Neural cell (in vitro differentiated cells): ENCODE measurements at regions not wholly inside any gene's neighbourhood (a gene's known extent, or its start where the extent isn't known, plus 50 kb on each side); places are given as distances from the start of the nearest gene placed in this dataset.

ENCODE experiments used
- H2AFZ ChIP-seq: fragments of 200-600, 300-800 bp; sonication (generic), shearing (Covaris generic); 2 replicates; pipeline ENCODE4 v1.6.0; 2014; ENCODE audit warnings: low read depth, mild to moderate bottlenecking, antibody characterized with exemption, low read length, moderate library complexity
- H3F3A ChIP-seq: fragments of 200-600 bp; shearing (Covaris generic); 2 replicates; pipeline ENCODE4 v1.6.1; 2016; ENCODE audit warnings: mild to moderate bottlenecking, moderate library complexity, mixed read lengths, antibody characterized with exemption, low read length; ENCODE audit not compliant: insufficient read depth, poor library complexity, severe bottlenecking
- H3K27ac ChIP-seq: fragments of 200-600, 300-800 bp; sonication (generic), shearing (Covaris generic); 2 replicates; pipeline ENCODE4 v1.5.1; 2014; ENCODE audit warnings: mild to moderate bottlenecking, low read length, moderate library complexity
- H3K27me3 ChIP-seq: fragments of 300-800, 200-600 bp; sonication (generic), shearing (Covaris generic); 2 replicates; pipeline ENCODE4 v1.6.0; 2014; ENCODE audit warnings: mild to moderate bottlenecking, low read depth, low read length, moderate library complexity; ENCODE audit not compliant: insufficient read depth
- H3K36me3 ChIP-seq: fragments of 300-800, 200-600 bp; sonication (generic), shearing (Covaris generic); 2 replicates; pipeline ENCODE4 v1.5.1; 2014; ENCODE audit warnings: mild to moderate bottlenecking, antibody characterized with exemption, low read length, moderate library complexity; ENCODE audit not compliant: insufficient read depth
- H3K4me2 ChIP-seq: fragments of 300-800, 200-600 bp; sonication (generic), shearing (Covaris generic); 2 replicates; pipeline ENCODE4 v1.6.0; 2014; ENCODE audit warnings: mild to moderate bottlenecking, low read length
- H3K4me3 ChIP-seq: fragments of 300-800, 200-600 bp; sonication (generic), shearing (Covaris generic); 2 replicates; pipeline ENCODE4 v1.5.1; 2014; ENCODE audit warnings: mild to moderate bottlenecking, low read length, moderate library complexity
- H3K79me2 ChIP-seq: fragments of 200-600 bp; shearing (Covaris generic); replicated peaks from 2 replicates; pipeline ENCODE4 v1.6.0; 2014; ENCODE audit warnings: mild to moderate bottlenecking, low read length, moderate library complexity; ENCODE audit not compliant: insufficient read depth
- H3K9ac ChIP-seq: fragments of 300-800, 200-600 bp; sonication (generic), shearing (Covaris generic); 2 replicates; pipeline ENCODE4 v1.6.1; 2016; ENCODE audit warnings: mild to moderate bottlenecking, low read length, mixed read lengths
- H3K9me2 ChIP-seq: fragments of 200-600 bp; shearing (Covaris generic); 2 replicates; pipeline ENCODE4 v1.6.1; 2016; ENCODE audit warnings: mild to moderate bottlenecking, low read length, mixed read lengths; ENCODE audit not compliant: insufficient read depth
- H3K9me3 ChIP-seq: fragments of 200-600, 300-800 bp; sonication (generic), shearing (Covaris generic); 2 replicates; pipeline ENCODE4 v1.6.1; 2016; ENCODE audit warnings: mild to moderate bottlenecking, mixed run types, low read length, moderate library complexity, mixed read lengths
- H4K20me1 ChIP-seq: fragments of 200-600 bp; shearing (Covaris generic); 2 replicates; pipeline ENCODE4 v1.6.1; 2016; ENCODE audit warnings: mild to moderate bottlenecking, mixed run types; ENCODE audit not compliant: insufficient read depth
- EP300 ChIP-seq: fragments of 450-650 bp; conservative IDR thresholded peaks from 2 replicates; pipeline ENCODE4 v1.6.1; 2014; ENCODE audit warnings: antibody characterized with exemption, mild to moderate bottlenecking, moderate library complexity; ENCODE audit not compliant: poor library complexity, severe bottlenecking
- EZH2 ChIP-seq: fragments of 200-600, 300-800 bp; shearing (Covaris generic), sonication (generic); IDR thresholded peaks from 2 replicates; pipeline ENCODE4 v1.6.1; 2014; ENCODE audit warnings: antibody characterized with exemption, low read length, borderline replicate concordance, mild to moderate bottlenecking; ENCODE audit not compliant: insufficient read depth, poor library complexity, severe bottlenecking
- MXI1 ChIP-seq: fragments of 450-650 bp; conservative IDR thresholded peaks from 2 replicates; pipeline ENCODE4 v1.6.1; 2014; ENCODE audit warnings: antibody characterized with exemption, mild to moderate bottlenecking; ENCODE audit not compliant: poor library complexity, severe bottlenecking
- POLR2AphosphoS5 ChIP-seq: IDR thresholded peaks from 2 replicates; pipeline ENCODE4 v1.6.1; 2012
- RAD21 ChIP-seq: fragments of 450-650 bp; conservative IDR thresholded peaks from 2 replicates; pipeline ENCODE4 v1.6.1; 2014; ENCODE audit warnings: antibody characterized with exemption, mild to moderate bottlenecking, moderate library complexity
- SMC3 ChIP-seq: fragments of 450-650 bp; conservative IDR thresholded peaks from 2 replicates; pipeline ENCODE4 v1.6.1; 2014; ENCODE audit warnings: antibody characterized with exemption, mild to moderate bottlenecking, moderate library complexity; ENCODE audit not compliant: poor library complexity
- TAF1 ChIP-seq: IDR thresholded peaks from 2 replicates; pipeline ENCODE4 v1.6.1; 2012; ENCODE audit warnings: low read depth
- TF ChIP-seq, protein P1 (sequence below): IDR thresholded peaks from 2 replicates; pipeline ENCODE4 v1.6.1; 2012; ENCODE audit warnings: borderline replicate concordance
- TF ChIP-seq, protein P2 (sequence below): fragments of 450-650 bp; IDR thresholded peaks from 2 replicates; pipeline ENCODE4 v1.5.1; 2014; ENCODE audit warnings: antibody characterized with exemption, mild to moderate bottlenecking, moderate library complexity; ENCODE audit not compliant: poor library complexity, severe bottlenecking

DNA sequence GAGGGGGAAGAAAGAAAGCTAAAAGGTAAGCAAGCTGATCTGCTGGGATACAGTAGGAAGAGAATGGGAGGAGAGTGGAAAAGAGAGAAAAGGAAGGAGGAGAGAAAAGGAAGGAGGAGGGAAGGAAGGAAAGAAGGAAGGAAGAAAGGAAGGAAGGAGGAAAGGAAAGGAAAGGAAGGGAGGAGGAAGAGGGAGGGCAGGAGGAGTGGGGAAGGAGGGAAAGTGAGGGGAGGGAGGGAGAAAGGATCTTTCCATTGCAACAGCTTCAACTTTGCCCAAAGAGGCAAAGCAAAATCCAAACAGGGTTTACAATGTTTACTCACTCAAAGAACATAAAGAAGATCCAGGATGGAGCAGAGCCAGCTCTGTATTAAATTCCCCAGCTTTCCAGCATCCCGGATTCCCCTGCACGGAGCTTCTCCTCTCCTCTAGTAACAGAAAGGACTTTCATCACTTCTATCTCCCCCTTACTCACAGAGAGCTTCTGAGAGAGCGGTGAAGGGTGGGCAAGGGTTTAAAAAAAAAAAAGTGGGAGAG lies 494.2 kb upstream of the PROK2 start:
- Histone ChIP-seq H3K9me2 (no peaks in the 10 kb centered on the region), H3K36me3 (no peaks in the 10 kb centered on the region), H3K79me2 (no peaks in the 10 kb centered on the region), H4K20me1 (no peaks in the 10 kb centered on the region), H3K9me3 (no peaks in the 10 kb centered on the region), H3K4me2 (no peak overlapping the region), H3K9ac (no peak overlapping the region), H3K4me3 (no peak overlapping the region), H3K27me3 (no peaks in the 10 kb centered on the region), H3K27ac (no peak overlapping the region), H2AFZ (no peak overlapping the region), H3F3A (no peaks in the 10 kb centered on the region)
- TF ChIP-seq SMC3 (no peak), MXI1 (no peak), EP300 (no peak), RAD21 (no peak), POLR2AphosphoS5 (no peak), EZH2 (no peak), TAF1 (no peak)
- TF ChIP-seq, protein P1, sequence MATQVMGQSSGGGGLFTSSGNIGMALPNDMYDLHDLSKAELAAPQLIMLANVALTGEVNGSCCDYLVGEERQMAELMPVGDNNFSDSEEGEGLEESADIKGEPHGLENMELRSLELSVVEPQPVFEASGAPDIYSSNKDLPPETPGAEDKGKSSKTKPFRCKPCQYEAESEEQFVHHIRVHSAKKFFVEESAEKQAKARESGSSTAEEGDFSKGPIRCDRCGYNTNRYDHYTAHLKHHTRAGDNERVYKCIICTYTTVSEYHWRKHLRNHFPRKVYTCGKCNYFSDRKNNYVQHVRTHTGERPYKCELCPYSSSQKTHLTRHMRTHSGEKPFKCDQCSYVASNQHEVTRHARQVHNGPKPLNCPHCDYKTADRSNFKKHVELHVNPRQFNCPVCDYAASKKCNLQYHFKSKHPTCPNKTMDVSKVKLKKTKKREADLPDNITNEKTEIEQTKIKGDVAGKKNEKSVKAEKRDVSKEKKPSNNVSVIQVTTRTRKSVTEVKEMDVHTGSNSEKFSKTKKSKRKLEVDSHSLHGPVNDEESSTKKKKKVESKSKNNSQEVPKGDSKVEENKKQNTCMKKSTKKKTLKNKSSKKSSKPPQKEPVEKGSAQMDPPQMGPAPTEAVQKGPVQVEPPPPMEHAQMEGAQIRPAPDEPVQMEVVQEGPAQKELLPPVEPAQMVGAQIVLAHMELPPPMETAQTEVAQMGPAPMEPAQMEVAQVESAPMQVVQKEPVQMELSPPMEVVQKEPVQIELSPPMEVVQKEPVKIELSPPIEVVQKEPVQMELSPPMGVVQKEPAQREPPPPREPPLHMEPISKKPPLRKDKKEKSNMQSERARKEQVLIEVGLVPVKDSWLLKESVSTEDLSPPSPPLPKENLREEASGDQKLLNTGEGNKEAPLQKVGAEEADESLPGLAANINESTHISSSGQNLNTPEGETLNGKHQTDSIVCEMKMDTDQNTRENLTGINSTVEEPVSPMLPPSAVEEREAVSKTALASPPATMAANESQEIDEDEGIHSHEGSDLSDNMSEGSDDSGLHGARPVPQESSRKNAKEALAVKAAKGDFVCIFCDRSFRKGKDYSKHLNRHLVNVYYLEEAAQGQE: no peak
- TF ChIP-seq, protein P2, sequence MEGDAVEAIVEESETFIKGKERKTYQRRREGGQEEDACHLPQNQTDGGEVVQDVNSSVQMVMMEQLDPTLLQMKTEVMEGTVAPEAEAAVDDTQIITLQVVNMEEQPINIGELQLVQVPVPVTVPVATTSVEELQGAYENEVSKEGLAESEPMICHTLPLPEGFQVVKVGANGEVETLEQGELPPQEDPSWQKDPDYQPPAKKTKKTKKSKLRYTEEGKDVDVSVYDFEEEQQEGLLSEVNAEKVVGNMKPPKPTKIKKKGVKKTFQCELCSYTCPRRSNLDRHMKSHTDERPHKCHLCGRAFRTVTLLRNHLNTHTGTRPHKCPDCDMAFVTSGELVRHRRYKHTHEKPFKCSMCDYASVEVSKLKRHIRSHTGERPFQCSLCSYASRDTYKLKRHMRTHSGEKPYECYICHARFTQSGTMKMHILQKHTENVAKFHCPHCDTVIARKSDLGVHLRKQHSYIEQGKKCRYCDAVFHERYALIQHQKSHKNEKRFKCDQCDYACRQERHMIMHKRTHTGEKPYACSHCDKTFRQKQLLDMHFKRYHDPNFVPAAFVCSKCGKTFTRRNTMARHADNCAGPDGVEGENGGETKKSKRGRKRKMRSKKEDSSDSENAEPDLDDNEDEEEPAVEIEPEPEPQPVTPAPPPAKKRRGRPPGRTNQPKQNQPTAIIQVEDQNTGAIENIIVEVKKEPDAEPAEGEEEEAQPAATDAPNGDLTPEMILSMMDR: no peak

DNA sequence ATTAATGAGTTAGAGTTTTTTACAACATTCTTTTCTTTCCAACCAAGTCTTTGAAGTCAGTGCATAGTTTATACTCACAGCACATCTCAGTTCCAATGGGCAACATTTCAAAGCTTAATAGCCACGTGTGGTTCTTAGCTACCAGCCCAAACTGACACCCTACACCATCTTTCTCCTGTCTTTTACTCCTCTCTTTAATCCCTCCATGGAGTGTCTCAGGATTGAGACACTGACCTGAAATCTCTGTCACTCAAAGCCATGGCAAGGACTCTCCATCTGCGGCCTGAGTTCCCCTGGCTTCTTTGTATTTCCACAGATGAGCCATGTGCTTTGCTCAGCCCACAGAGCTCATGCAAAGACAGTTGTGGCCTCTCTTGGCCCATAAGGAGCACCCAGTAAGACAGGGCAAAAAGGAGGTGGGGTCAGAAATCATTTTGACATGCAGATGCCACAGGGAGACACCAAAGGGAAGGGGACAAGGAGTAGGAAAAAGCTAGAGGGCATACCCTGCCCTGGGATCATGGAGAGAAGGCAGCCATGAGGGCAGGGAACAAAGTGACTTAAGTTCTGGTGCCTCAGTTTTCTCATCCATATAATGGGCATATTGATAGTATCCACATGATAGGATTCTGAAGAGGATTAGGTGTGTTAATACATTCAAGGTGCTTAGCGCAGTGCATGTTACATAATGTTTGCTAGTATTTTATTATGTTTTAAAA lies 493.6 kb upstream of the PROK2 start:
- TF ChIP-seq EP300 (no peak), EZH2 (no peak), TAF1 (no peak), SMC3 (no peak)
- TF ChIP-seq, protein P1: no peak
- no peak overlapping the region for H2AFZ ChIP-seq
- H3K27ac ChIP-seq: no peak overlapping the region
- no peaks in the 10 kb centered on the region for H3K36me3 ChIP-seq
- H3K9me2 ChIP-seq: no peaks in the 10 kb centered on the region
- no peaks in the 10 kb centered on the region for H3F3A ChIP-seq
- H3K79me2 ChIP-seq: no peaks in the 10 kb centered on the region
- no peaks in the 10 kb centered on the region for H3K27me3 ChIP-seq
- H3K9me3 ChIP-seq: no peaks in the 10 kb centered on the region
- H3K9ac ChIP-seq: no peak overlapping the region
- no peak overlapping the region for H3K4me2 ChIP-seq
- no peak overlapping the region for H3K4me3 ChIP-seq
- H4K20me1 ChIP-seq: no peaks in the 10 kb centered on the region
